ENCODE measurements at regions not wholly inside any gene's neighbourhood (a gene's known extent, or its start where the extent isn't known, plus 50 kb on each side); places are given as distances from the start of the nearest gene placed in this dataset.
A peak's percentile ranks its signal among the peaks of the same experiment; 100 is the strongest.

DNA sequence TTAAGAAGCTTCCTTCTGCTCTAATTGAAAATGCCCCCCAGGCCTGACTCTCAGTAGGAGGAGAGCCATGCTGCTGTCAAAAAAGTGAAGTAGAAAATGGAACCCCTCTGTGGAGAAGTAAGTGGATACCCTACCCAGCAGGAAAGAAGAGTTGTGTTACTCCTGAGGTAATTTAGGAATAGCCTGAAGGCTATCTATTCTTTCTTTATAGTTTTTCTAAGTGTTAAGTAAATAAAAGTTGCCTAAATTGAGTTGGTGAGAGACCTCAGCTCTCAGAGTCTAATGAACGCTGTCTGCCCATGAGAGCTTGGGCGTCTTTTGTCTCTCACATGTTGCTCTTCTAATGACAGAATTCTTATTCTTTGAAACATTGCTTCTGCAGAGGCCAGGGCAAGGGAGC lies 116.2 kb downstream of the NSUN3 start:
- DNase-seq (ENCODE audit: low read depth) = no peak

DNA sequence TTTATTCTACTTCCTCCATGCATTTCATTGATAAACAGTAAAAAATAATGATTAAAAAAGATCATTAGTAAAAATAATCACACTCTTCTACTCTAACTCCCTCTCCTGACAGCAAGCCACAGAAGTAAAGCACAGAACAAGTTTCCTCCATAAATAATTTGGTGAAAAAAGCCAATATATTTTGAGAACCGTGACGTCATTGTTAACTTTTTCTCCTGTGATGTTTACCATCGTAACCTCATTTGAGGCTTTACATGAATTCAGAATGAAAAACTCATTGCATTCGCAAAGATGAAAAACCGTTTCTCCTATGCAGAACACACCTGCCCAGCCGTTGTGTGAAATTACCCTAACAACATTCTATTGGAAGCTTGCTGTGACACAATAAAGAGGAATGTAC lies 120.7 kb downstream of the NSUN3 start:
- DNase-seq (ENCODE audit: low read depth) = no peak

DNA sequence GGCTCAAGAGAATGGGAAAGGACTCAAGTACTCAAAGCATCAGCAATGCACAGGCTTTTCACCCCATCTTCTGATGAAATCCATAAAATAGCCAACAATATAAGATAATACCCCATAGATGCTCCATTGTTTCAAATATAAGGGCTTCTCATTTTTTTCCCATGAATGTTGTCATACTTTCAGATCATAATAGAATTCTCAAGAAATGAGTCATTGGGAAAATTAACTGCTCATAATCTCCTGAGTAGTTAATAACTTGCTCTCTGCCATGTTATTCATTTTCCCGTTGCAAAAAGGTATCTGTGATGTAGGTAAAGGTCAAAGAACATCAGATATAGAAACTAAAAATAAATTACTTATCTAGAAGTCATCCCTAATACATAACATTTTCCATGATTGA lies 121.9 kb downstream of the NSUN3 start:
- DNase-seq (ENCODE audit: low read depth) = no peak

DNA sequence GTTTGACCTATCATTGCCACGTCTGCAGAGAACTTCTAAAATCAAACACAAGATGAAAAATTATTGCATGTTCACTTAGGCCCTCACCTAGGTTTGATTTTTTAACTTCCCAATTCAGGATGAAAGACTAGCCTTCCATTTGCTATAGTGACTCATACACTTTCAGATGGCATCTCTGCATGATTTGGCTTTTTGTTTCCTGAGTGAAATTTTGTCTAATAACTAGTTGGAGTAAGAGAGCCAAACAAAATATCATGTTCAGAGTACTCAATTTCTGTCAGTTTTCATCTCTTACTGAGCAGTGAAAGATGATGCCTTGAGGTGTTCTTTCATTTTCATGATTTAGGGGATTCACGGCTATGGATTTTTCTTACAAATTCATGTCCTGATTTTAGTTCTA lies 122.9 kb downstream of the NSUN3 start:
- no peak for DNase-seq (ENCODE audit: low read depth)

DNA sequence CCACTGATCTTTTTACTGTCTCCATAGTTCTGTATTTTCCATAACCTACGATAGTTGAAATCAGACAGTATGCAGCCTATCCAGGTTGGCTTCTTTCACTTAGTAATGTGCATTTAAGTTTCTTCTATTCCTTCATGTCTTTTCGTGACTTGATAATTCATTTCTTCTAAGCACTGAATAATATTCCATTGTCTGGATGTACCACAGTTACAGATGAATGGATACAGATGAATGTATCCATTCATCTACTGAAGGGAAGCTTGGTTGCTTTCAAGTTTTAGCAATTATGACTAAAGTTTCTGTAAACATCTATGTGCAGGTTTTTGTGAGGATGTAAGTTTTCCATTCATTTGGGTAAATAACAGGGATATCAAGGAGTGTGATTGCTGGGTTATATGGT lies 124.8 kb downstream of the NSUN3 start:
- DNase-seq (ENCODE audit: low read depth) = no peak

DNA sequence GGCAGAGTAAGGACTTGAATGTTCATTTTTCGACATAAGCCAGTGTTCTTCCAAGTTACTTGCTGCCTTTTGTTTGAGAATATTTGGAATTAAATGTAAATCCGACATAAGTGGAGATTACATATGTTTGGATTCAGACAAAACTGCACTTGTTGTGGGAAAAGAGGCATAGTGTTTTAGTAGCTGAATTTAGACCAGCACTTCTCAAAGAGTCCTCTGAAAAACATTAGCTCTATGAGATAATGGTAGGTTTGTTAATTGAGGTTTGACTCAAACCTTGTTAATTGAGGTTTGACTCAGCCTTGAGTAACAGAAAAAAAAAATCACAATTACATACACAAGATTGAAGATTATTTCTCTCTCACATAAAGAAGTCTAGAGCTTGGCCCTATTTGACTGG lies 132.5 kb downstream of the NSUN3 start:
- DNase-seq (ENCODE audit: low read depth) = no peak

DNA sequence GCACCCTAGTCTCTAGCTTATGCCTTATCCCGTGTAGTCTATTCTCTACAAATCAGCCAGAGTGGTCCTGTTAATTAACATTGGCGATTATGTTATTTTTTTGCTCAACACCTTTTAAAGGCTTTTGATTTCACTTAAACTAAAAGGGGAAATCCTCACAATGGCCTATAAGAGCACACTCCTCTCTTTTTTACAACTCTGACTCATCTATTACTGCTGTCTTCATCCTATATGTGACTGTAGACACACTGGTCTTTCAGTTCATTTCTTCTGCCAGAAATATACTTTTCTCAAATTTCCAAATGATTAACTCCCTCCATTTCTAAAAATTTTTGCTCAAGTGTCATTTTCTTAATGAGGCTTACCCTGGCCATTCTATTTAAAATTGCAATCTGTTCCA lies 143.4 kb downstream of the NSUN3 start:
- DNase-seq (ENCODE audit: low read depth) = no peak

DNA sequence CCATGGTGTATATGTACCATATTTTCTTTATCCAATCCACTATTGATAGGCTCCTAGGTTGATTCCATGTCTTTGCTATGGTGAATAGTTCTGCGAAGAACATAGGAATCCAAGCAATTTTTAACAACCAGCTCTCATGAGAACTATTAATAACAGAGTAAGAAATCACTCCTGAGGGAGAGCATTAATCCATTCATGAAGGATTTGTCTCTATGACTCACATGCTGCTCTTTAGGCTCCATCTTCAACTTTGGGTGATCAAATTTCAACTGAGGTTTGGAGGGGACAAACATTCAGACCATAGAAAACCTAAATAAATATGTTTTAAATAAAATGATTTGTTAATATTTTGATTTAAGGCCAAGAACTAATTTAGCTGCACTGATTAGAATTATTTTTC lies 147.4 kb downstream of the NSUN3 start:
- no peak for DNase-seq (ENCODE audit: low read depth)

DNA sequence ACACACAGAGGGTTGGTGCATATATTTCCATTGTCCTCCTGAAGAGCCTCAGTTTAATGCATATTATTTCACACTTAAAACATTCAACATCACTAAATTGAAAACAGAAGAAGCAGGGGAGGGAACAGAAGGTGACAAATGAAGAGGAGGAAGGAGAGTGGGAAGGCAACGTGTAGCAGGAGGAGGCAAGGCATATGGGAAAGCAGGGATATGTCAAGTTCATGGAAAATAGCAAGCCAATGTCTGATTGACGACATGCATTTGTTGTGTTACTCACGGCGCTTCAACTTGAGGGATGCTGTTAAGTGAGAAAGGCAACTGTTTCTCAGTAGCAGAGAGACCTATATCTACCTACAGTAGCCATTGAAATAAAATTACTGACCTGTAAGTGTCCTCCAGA lies 154.5 kb downstream of the NSUN3 start:
- DNase-seq (ENCODE audit: low read depth) = no peak

DNA sequence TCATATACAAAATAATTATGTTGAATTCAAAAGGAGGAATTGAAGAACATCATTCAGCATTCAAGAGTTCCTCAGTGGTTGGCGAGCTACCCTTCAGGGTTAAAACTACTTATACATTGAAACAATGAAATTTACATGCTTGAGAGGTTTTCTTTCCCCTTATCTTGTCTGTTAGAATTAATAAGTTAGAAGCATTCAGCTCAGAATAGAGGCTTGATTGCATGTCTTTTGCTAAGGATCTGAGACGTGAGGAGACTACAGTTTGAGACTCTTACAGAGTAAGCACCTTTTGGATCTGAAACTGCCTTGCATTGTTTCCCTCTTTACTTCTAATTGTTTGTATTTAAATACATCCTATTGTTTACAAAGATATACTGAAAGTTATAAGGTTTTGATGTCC lies 157.6 kb downstream of the NSUN3 start:
- DNase-seq (ENCODE audit: low read depth) = no peak

DNA sequence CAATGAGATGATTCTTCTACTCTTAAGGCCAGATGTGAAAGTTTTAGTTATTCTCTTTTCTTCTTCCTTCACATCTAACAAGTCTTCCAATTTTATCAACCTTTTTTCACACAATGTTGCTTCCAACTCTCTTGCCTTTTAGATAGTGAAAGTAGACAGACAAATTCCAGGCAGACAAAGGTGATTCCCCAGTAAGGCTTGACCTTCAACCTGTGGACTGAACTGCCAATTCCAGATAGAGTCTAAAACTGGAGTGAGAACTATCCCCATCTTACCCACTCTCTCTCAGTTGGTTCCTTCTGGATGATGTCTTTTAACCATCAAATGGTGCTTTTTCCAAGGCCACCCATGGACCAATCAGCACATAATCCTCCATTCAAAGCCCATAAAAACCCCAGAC lies 159.0 kb downstream of the NSUN3 start:
- DNase-seq (ENCODE audit: low read depth) = no peak

DNA sequence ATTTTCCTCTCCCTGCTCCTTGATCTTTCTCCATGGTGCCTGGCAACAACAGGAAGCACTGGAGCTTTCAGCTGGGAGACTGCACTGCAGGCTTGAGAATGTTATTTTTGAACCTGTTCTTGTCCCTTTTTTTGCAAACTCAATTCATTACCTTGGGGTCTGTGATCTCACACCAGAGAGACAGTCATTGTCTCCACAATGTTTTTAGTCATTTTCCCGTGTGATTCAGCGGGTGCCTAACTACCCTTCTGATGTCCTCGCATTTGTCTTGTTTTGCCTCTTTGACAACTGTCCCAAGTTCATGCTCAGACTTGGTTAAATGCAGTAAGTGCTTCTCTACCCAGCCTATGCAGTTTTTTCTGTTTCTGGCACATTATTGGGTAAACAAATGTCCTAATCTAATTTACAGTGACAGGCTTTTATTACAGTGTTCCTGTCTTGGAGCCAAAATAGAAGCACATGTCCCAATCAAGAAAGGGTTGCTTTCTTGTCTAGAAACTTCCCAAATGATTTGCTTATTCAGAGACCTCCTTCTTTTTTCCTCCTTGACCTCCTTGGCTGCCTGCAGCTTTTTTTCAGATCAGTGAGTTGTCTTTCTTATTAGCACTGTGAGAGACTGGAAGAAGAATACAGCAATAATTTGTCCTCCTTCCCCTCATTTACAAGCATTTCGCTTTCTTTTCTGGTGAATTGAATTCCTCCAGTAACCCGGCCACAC lies 162.4 kb downstream of the NSUN3 start:
- DNase-seq (ENCODE audit: low read depth) = no peak

DNA sequence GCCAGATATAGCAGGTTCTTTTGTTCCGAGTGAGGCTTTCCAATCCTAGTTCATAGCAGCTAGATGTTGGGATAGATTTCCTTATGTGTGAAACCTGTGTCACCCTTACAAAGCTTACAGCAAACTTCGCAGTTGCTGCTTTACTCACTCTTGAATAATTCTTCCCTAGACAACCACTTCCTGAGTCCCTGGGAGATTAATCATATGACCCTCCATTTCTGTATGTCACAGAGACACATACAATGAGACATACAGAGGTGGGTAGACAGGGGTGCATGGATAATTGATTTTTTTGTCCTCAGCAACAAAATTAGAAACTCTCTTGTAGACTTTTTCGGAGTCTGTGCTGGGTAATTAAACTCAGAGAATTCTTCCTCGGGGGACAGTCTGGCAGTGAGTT lies 163.2 kb downstream of the NSUN3 start:
- DNase-seq (ENCODE audit: low read depth) = no peak

DNA sequence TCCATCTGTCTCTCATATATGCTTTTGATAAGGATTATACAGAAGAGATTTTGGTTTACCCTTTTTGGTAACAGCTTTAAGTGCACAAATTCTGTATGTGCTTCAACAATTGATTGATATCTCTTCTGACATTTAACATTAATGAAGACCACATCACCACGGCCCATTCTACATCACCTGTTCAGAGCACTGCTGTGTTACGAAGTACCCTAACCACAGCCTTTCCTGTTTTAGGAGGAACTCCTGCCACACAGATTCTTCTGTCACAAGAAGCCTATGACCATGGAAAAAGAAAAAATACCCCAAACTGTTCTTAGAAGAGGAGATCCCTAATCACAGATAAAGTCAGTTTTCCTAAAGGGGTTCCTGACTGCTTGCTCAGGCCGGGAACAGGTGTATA lies 170.1 kb downstream of the NSUN3 start:
- no peak for DNase-seq (ENCODE audit: low read depth)

DNA sequence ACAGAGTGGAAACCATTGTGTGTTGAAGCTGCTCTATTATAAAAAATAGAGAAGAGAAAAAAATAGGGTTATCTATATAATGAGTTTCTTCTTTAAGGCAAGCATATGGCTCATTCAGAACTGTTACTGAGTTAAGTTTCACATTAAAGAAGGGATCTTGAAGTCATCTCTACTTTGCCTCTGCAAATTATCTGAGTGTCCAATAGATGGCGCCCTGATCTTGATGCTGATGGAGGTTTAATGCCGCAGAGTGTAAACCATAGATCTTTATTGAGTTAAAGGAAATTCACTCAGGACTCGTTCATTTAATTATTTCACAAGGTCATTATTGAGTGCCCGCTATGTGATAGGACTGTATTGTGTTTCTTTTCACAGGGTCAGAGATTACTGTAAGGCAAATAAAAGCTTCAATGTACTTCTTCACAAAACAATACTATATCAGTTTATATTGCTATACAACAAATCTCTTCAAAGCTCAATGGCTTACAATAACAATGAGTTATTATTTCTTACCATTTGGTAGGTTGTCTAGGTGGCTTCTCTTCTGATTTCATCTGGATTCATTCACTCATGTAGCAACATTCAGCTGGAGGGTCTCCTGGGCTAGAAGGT lies 171.4 kb downstream of the NSUN3 start:
- DNase-seq (ENCODE audit: low read depth) = no peak

DNA sequence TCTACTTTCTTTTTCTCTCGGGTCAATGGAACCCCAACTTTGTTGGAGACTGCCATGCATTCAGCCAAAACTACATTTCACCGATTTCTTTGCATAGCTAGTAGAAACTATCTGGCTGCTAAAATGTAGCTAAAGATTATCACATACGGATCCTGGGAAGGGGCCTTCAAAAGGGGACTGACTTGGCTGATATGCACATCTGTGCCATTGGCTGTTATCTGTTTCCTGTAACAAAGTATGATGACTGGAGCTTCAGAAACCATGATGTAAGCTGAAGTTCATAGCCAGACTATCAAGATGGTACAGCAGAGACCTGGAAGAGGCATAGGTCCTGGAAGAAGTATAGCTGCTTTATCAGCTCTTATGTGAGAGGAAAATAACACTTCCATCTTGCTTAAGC lies 179.1 kb downstream of the NSUN3 start:
- DNase-seq (ENCODE audit: low read depth) = no peak

DNA sequence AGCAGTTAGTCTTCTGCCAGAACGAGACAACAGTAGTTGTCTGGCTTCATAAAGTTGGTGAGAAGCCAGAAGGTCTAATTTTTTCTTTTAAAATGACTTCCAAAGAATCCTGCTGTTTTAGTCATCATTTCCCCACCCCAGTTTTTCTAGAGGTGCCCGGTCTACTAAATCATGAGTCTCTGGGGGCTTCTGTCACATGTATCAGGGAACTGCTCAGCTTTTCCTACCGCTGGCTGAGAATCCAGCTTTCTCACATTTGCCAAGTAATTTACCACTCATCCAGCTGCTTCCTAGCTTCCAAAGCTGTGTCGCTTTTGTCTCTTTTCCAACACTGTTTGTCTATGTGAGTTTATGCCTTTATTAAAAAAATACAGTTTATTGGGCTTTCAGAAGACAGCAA lies 183.3 kb downstream of the NSUN3 start:
- no peak for DNase-seq (ENCODE audit: low read depth)

DNA sequence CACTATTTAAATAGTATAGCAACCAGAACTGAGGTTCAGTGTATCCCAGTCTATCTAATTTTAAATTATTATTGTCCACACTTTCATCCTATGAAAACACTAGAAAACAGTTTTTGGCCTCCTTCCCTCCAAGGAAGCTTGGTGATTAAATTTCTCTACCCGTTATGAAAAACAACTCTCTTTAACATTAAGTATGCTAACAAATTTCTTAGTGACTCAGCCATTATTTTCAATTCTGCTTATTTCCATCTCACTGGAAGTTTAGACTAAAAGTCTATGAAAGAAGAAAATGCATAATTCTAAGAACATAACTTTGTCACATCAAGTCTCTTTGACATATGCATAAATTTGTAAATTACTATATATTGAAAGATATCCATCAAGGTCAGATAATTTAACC lies 185.2 kb downstream of the NSUN3 start:
- DNase-seq (ENCODE audit: low read depth) = no peak

DNA sequence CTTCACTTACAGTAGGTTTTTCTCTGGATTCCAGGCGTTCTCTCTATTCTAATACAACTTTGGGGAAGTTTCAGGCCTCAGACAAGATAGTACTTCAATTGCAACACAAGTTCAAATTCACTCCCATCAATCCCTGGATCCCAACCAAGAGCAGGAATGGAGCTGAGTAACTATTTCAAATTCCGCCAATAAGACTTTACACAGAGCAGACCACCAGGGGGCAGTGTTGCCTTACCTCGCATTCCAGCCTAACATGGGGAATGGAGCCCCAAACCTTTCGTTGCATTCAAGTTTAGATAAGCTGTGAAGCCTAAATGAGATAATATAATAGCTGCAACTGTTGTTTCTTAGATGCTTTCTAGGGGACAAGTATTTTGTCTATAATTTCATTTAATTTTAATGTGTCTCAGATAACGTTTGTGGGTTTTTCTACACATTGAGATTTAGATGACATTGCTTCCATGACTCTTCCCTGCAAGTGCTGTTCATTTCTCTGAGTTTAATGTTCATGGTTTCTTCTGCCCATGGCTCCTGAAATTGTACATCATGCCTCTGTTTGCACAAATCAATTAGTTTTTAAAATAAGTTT lies 186.7 kb downstream of the NSUN3 start:
- DNase-seq (ENCODE audit: low read depth) = peak; percentile 25

DNA sequence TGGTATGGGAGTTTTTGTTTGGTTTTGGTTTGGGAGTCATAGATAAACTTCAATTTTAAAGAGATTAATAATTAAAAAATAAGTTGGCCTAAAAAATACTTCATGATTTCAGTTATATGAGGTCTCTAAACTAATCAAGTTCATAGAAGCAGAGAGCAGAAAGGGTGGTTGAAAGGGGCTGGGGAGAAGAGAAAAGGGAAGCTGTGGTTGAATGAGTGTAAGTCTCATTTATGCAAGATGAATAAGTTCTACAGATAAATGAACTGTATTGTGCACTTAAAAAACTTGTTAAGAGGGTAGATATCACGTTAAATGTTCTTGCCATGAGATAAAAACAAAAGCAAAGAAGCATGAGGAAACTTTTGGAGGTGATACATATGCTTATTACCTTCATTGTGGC lies 188.7 kb downstream of the NSUN3 start:
- no peak for DNase-seq (ENCODE audit: low read depth)

DNA sequence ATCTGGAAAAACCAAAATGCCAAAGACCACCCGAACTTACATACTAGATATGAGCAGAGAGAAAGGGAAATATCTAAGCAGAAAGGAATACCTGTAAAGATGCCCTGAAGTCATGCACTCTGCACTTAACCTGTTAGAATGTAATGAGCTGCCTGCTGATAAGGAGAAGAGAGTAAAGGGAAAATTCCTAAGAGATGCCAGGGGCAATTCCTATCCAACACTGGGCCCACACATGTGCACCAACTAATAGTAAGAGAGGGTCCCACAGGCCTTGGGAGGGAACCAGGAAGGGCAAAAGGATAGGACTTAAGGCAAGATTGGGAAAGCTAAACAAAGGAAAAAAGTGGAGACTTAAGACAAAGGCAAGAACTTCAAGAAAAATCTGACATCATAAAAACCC lies 189.5 kb downstream of the NSUN3 start:
- no peak for DNase-seq (ENCODE audit: low read depth)

DNA sequence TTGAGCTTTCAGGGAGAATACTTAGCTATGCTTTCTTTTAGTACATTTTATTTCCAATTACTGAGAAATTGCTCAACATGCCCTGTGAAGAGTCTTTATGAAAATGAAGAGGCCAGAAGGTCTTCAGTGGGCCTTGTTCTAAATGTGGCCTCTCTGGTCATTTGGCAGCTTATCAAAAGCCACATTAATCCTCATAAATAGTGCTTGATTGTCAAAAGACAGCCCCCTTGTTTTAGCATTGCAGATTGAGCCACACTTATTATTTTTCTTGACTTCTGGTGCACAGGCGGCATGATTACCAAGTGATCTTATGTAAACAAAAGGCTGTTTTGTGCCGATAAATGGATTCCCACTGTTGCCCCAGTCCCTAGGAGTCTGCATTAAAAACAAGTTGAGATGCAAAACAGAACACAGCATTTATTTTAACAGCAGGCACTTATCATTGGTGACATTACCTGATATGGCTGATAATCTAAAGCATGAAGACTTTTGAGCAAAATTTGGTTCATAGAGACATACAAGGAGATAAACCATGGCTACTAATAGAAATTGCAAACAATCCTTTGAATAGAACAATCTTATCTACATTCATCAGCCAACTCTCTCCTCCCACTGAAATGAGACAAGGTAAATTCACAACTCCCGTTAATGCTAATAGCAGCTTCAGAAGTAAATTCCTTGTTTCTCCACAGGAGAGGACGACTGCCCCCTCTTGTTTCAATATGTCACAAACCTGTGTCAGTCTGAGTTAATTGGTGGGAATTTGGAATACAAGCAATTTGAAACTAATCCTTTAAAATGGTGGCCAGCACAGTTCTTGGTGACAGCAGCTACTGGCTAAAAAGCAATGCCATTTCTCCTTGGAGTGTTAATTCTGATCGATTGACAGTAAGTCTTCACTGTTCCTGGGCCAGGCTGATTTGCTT lies 194.3 kb downstream of the NSUN3 start:
- no peak for DNase-seq (ENCODE audit: low read depth)

DNA sequence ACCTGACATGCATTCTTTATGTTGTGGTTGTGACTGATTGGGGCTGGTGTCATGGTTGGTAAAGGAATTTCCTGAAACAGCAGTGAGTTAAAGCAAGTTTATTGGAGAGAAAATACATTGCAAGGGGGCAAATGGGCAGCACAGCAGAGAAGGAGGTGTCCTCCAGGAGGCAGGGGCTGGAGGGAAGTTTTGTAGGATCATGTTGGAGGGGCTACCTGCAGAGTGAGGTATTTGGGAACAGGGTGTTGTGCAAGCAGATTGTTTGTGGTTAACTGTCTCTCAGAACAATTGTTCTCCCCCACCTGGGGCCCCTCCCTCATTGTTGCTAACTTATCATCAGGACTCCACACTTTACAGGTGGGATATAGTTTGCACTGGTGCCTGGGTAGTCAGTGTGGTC lies 196.0 kb downstream of the NSUN3 start:
- DNase-seq (ENCODE audit: low read depth) = no peak

Data from activated T-helper 1 cell treated with Interleukin-2 at 50 U/mL for 16 hours (primary cell).